ENCODE measurements at regions not wholly inside any gene's neighbourhood (a gene's known extent, or its start where the extent isn't known, plus 50 kb on each side); places are given as distances from the start of the nearest gene placed in this dataset.
"Not testable (repeated sequence)": the region's sequence is repeated elsewhere in the genome, so short reads cannot be mapped to it uniquely, and the experiment has no call there.

- TF ChIP-seq CTCF (IDR thresholded peaks at IDR 0.05); USF2 (IDR thresholded peaks at IDR 0.05); PHF8 (IDR thresholded peaks at IDR 0.05; ENCODE audit: borderline replicate concordance, low read depth); POLR2A (IDR thresholded peaks at IDR 0.05; ENCODE audit: low read length): not testable (repeated sequence)
Observed at GRCh38 chr12:33550214-33550613, 110.6 kb upstream of the SYT10 start.
